Smooth muscle cell (in vitro differentiated cells): ENCODE measurements at regions not wholly inside any gene's neighbourhood (a gene's known extent, or its start where the extent isn't known, plus 50 kb on each side); places are given as distances from the start of the nearest gene placed in this dataset.

Source experiments
- DNase-seq: peaks from one replicate; lab custom pipeline; 2025; ENCODE audit not compliant: unreplicated experiment; lab: John Stamatoyannopoulos, UW
- H2AFZ ChIP-seq: fragments of 200-600 bp; sonication (generic); 2 replicates; pipeline ENCODE4 v1.6.0; 2016; ENCODE audit warnings: antibody characterized with exemption, low read depth, mild to moderate bottlenecking
- H3F3A ChIP-seq: fragments of 200-600 bp; sonication (generic); 2 replicates; pipeline ENCODE4 v1.6.0; 2017; ENCODE audit warnings: antibody characterized with exemption, low read depth
- H3K27ac ChIP-seq: fragments of 200-600 bp; sonication (generic); 2 replicates; pipeline ENCODE4 v1.5.1; 2016; ENCODE audit warnings: low read depth, mild to moderate bottlenecking
- H3K27me3 ChIP-seq: fragments of 200-600 bp; sonication (generic); 2 replicates; pipeline ENCODE4 v1.6.1; 2016; ENCODE audit warnings: low read depth, mild to moderate bottlenecking
- H3K36me3 ChIP-seq: fragments of 200-600 bp; sonication (generic); 2 replicates; pipeline ENCODE4 v1.5.1; 2016; ENCODE audit warnings: low read depth
- H3K4me1 ChIP-seq: fragments of 200-600 bp; sonication (generic); 2 replicates; pipeline ENCODE4 v1.5.1; 2016; ENCODE audit warnings: low read depth
- H3K4me2 ChIP-seq: fragments of 200-600 bp; sonication (generic); 2 replicates; pipeline ENCODE4 v1.6.0; 2016; ENCODE audit warnings: mild to moderate bottlenecking
- H3K4me3 ChIP-seq: fragments of 200-600 bp; sonication (generic); 2 replicates; pipeline ENCODE4 v1.5.1; 2016; ENCODE audit warnings: mild to moderate bottlenecking
- H3K79me2 ChIP-seq: fragments of 200-600 bp; sonication (generic); 2 replicates; pipeline ENCODE4 v1.6.0; 2016; ENCODE audit warnings: low read depth, mild to moderate bottlenecking
- H3K9ac ChIP-seq: fragments of 200-600 bp; sonication (generic); 2 replicates; pipeline ENCODE4 v1.6.0; 2016; ENCODE audit warnings: low read depth
- H3K9me3 ChIP-seq: fragments of 200-600 bp; sonication (generic); replicated peaks from 2 replicates; pipeline ENCODE4 v1.5.1; 2016; ENCODE audit warnings: low read depth
- H4K20me1 ChIP-seq: fragments of 200-600 bp; sonication (generic); 2 replicates; pipeline ENCODE4 v1.6.0; 2016; ENCODE audit warnings: low read depth
- WGBS: methylation state at CpG from one replicate; pipeline ENCODE4 v1.1.7; 2016; ENCODE audit warnings: low lambda C conversion rate; 5-methylcytosine and 5-hydroxymethylcytosine counted together
- TF ChIP-seq, protein P1 (sequence below): fragments of 200-600 bp; sonication (generic); IDR thresholded peaks from 2 replicates; pipeline ENCODE4 v1.5.1; 2017; ENCODE audit warnings: borderline replicate concordance, mild to moderate bottlenecking, antibody characterized with exemption; ENCODE audit not compliant: insufficient read depth, poor library complexity, severe bottlenecking

DNA sequence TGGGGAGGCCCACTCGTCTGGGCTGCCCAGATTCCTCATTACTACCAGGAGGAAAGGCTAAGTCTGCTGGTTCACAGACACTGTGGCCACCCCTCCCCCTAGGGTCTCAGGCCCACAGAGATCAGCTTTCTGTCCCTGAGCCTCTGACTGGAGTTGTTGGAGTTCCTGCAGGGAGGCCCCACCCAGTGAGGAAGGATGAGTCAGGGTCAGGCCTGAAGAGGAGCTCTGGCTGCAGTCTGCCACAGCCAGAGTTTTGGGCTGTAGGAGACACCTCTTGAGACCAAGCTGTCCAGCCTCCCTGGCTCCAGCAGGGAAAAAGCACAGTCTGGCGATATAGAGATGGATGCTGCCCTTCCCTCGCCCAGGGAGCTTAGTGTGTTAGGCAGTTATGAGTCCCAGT, 720.9 kb upstream of the SEMA6D start:
- Histone ChIP-seq H2AFZ (no peak overlapping the region), H3K27ac (no peak overlapping the region), H3K4me3 (no peak overlapping the region), H3K9me3 (no peaks in the 10 kb centered on the region), H3K36me3 (no peaks in the 10 kb centered on the region), H3K4me2 (no peak overlapping the region), H3K4me1 (no peaks in the 10 kb centered on the region), H3K9ac (no peak overlapping the region), H3K27me3 (no peaks in the 10 kb centered on the region), H3K79me2 (no peaks in the 10 kb centered on the region), H4K20me1 (no peaks in the 10 kb centered on the region), H3F3A (no peaks in the 10 kb centered on the region)
- DNase-seq, result no peak
- WGBS, result 75% methylated on average over 3 of the region's 3 CpGs
- TF ChIP-seq, protein P1, sequence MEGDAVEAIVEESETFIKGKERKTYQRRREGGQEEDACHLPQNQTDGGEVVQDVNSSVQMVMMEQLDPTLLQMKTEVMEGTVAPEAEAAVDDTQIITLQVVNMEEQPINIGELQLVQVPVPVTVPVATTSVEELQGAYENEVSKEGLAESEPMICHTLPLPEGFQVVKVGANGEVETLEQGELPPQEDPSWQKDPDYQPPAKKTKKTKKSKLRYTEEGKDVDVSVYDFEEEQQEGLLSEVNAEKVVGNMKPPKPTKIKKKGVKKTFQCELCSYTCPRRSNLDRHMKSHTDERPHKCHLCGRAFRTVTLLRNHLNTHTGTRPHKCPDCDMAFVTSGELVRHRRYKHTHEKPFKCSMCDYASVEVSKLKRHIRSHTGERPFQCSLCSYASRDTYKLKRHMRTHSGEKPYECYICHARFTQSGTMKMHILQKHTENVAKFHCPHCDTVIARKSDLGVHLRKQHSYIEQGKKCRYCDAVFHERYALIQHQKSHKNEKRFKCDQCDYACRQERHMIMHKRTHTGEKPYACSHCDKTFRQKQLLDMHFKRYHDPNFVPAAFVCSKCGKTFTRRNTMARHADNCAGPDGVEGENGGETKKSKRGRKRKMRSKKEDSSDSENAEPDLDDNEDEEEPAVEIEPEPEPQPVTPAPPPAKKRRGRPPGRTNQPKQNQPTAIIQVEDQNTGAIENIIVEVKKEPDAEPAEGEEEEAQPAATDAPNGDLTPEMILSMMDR, result no peak

DNA sequence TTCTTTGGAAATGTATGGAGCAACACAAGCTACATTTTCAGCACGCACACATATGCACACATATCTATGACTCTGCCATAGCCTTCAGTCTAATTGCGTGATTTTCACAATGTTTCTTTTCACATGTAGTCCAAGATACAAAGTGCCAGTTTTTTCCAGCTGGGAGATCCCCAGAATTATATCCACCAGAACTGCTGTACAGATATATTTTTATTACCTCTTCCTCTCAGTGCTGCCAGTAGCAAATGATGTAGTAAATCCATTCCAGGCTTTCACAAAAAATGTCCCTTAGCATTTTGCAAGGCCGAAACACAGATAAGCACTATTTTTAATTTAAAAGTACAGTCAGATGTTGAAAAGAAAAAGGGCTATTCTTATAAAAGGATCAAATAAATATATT, 719.8 kb upstream of the SEMA6D start:
- TF ChIP-seq, protein P1, result no peak
- Histone ChIP-seq H3K79me2 (no peaks in the 10 kb centered on the region), H3K27me3 (no peaks in the 10 kb centered on the region), H3K36me3 (no peaks in the 10 kb centered on the region), H4K20me1 (no peaks in the 10 kb centered on the region), H3K4me2 (no peak overlapping the region), H3K9ac (no peak overlapping the region), H3K4me1 (no peaks in the 10 kb centered on the region), H2AFZ (peak overlapping the region; percentile 38), H3K4me3 (no peak overlapping the region), H3F3A (no peaks in the 10 kb centered on the region), H3K27ac (no peak overlapping the region), H3K9me3 (no peaks in the 10 kb centered on the region)
- 46% methylated on average over 3 of the region's 3 CpGs for WGBS
- no peak for DNase-seq

DNA sequence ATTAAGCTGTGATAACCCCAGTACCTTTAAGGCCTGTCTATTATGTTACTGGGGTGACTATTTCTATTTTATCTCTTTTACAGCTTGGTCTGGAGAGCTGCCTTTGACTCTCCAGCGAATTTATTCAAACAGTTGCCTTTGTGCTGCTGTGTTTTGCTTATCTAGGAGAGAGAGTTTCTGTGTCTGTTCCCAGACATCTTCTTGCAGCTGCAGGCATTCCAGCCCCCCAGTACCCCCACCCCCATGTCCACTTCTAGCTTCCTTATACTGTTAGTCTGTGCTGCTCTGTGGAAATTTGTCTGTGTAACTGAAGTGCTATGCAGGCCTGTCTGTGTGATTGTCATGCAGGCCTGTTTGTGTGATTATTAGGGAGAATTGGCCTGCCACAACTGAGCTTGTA, 713.7 kb upstream of the SEMA6D start:
- Histone ChIP-seq H2AFZ (peak overlapping the region; percentile 52), H3F3A (peaks cover 4% of the 10 kb centered on the region), H3K9me3 (no peaks in the 10 kb centered on the region), H3K9ac (no peak overlapping the region), H3K27me3 (no peaks in the 10 kb centered on the region), H4K20me1 (no peaks in the 10 kb centered on the region), H3K36me3 (peaks cover 7% of the 10 kb centered on the region), H3K27ac (peak overlapping the region; percentile 46), H3K79me2 (no peaks in the 10 kb centered on the region), H3K4me1 (no peaks in the 10 kb centered on the region), H3K4me3 (no peak overlapping the region), H3K4me2 (peak overlapping the region; percentile 8)
- TF ChIP-seq, protein P1, result no peak
- no peak for DNase-seq
- WGBS, result 0% methylated on average over 1 of the region's 1 CpG

DNA sequence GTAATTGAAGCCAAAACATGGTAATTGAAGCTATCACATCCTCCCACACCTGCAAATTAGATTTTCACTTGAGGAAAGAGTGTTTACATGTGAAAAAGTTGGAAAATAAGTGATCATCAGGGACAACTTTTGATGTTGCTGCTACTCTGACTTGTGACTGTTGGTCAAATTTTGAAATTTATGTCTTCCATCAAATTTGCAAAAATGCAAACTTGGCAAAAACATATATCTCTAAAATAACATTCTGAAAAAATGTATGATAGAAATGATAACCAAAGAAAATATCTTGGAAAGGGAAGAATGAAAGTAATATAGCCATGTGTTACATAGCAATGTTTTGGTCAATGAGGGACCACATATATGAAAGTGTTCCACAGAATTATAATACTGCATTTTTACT, 703.9 kb upstream of the SEMA6D start:
- H4K20me1 ChIP-seq, result no peaks in the 10 kb centered on the region
- H3K4me1 ChIP-seq, result no peaks in the 10 kb centered on the region
- H3K4me3 ChIP-seq, result no peak overlapping the region
- TF ChIP-seq, protein P1, result no peak
- no peak overlapping the region for H3K4me2 ChIP-seq
- H3K9me3 ChIP-seq, result no peaks in the 10 kb centered on the region
- H3K9ac ChIP-seq, result no peak overlapping the region
- H2AFZ ChIP-seq, result no peak overlapping the region
- no peak overlapping the region for H3K27ac ChIP-seq
- H3K27me3 ChIP-seq, result no peaks in the 10 kb centered on the region
- H3K79me2 ChIP-seq, result no peaks in the 10 kb centered on the region
- H3K36me3 ChIP-seq, result no peaks in the 10 kb centered on the region
- H3F3A ChIP-seq, result no peaks in the 10 kb centered on the region
- no peak for DNase-seq
